ENCODE measurements at regions not wholly inside any gene's neighbourhood (a gene's known extent, or its start where the extent isn't known, plus 50 kb on each side); places are given as distances from the start of the nearest gene placed in this dataset.

- ATAC-seq (ENCODE audit: insufficient number of reproducible peaks, low FRiP score, low read depth) (no peak), DNase-seq (ENCODE audit: low spot score) (no peak)
- no peaks in the 10 kb centered on the region for H3K36me3 ChIP-seq
- H3K9me3 ChIP-seq, result no peaks in the 10 kb centered on the region
- no peak overlapping the region for H3K27ac ChIP-seq
- no peaks in the 10 kb centered on the region for H3K27me3 ChIP-seq (replicated peaks; ENCODE audit: insufficient read depth)
- TF ChIP-seq CTCF (IDR thresholded peaks at IDR 0.05), result no peak
- no peak overlapping the region for H3K4me3 ChIP-seq
- peaks cover 8 to 13% of the 10 kb centered on the region in 2 donors for H3K4me1 ChIP-seq (ENCODE audit: control insufficient read depth in 1 of 2, low read depth in 2 of 2)
These were observed 122.1 kb upstream of the CD180 start for GRCh38 chr5:67318746-67319145.

- Histone ChIP-seq H3K36me3 (no peaks in the 10 kb centered on the region), H3K27ac (no peak overlapping the region), H3K4me1 (ENCODE audit: control insufficient read depth in 1 of 2, low read depth in 2 of 2) (peaks cover 8 to 13% of the 10 kb centered on the region in 2 donors), H3K27me3 (replicated peaks; ENCODE audit: insufficient read depth) (no peaks in the 10 kb centered on the region), H3K9me3 (no peaks in the 10 kb centered on the region), H3K4me3 (no peak overlapping the region)
- DNase-seq (ENCODE audit: low spot score), result no peak
- TF ChIP-seq CTCF (IDR thresholded peaks at IDR 0.05), result no peak
- no peak for ATAC-seq (ENCODE audit: insufficient number of reproducible peaks, low FRiP score, low read depth)
These were observed 121.0 kb upstream of the CD180 start for GRCh38 chr5:67317603-67318002.

GRCh38 chr5:67316695-67317094, 120.1 kb upstream of the CD180 start:
- no peaks in the 10 kb centered on the region for H3K9me3 ChIP-seq
- no peaks in the 10 kb centered on the region for H3K27me3 ChIP-seq (replicated peaks; ENCODE audit: insufficient read depth)
- DNase-seq (ENCODE audit: low spot score) (no peak), ATAC-seq (ENCODE audit: insufficient number of reproducible peaks, low FRiP score, low read depth) (no peak)
- TF ChIP-seq CTCF (IDR thresholded peaks at IDR 0.05), result no peak
- peaks cover 8 to 13% of the 10 kb centered on the region in 2 donors for H3K4me1 ChIP-seq (ENCODE audit: control insufficient read depth in 1 of 2, low read depth in 2 of 2)
- H3K36me3 ChIP-seq, result no peaks in the 10 kb centered on the region
- H3K27ac ChIP-seq, result no peak overlapping the region
- no peak overlapping the region for H3K4me3 ChIP-seq

GRCh38 chr5:67315082-67315989, 118.7 kb upstream of the CD180 start:
- H3K9me3 ChIP-seq, result no peaks in the 10 kb centered on the region
- H3K27me3 ChIP-seq (replicated peaks; ENCODE audit: insufficient read depth), result no peaks in the 10 kb centered on the region
- DNase-seq (ENCODE audit: low spot score) (peak; percentile 17), ATAC-seq (ENCODE audit: insufficient number of reproducible peaks, low FRiP score, low read depth) (peak; percentile 81)
- peaks cover 8 to 13% of the 10 kb centered on the region in 2 donors for H3K4me1 ChIP-seq (ENCODE audit: control insufficient read depth in 1 of 2, low read depth in 2 of 2)
- peak overlapping the region; percentile 30 for H3K4me3 ChIP-seq
- peak overlapping the region; percentile 53 to 82 for H3K27ac ChIP-seq
- no peaks in the 10 kb centered on the region for H3K36me3 ChIP-seq
- TF ChIP-seq CTCF (IDR thresholded peaks at IDR 0.05), result no peak

- Histone ChIP-seq H3K27ac (no peak overlapping the region), H3K4me3 (no peak overlapping the region)
These were observed 115.1 kb upstream of the CD180 start for GRCh38 chr5:67311701-67312100.

More at GRCh38 chr5:67311701-67312100, 115.1 kb upstream of the CD180 start:
- peaks cover 9 to 13% of the 10 kb centered on the region in 2 donors for H3K4me1 ChIP-seq (ENCODE audit: control insufficient read depth in 1 of 2, low read depth in 2 of 2)
- no peaks in the 10 kb centered on the region for H3K9me3 ChIP-seq
- ATAC-seq (ENCODE audit: insufficient number of reproducible peaks, low FRiP score, low read depth) (no peak), DNase-seq (ENCODE audit: low spot score) (no peak)
- no peak for TF ChIP-seq CTCF (IDR thresholded peaks at IDR 0.05)
- no peaks in the 10 kb centered on the region for H3K27me3 ChIP-seq (replicated peaks; ENCODE audit: insufficient read depth)
- H3K36me3 ChIP-seq, result no peaks in the 10 kb centered on the region
